ENCODE measurements at regions not wholly inside any gene's neighbourhood (a gene's known extent, or its start where the extent isn't known, plus 50 kb on each side); places are given as distances from the start of the nearest gene placed in this dataset.

DNA sequence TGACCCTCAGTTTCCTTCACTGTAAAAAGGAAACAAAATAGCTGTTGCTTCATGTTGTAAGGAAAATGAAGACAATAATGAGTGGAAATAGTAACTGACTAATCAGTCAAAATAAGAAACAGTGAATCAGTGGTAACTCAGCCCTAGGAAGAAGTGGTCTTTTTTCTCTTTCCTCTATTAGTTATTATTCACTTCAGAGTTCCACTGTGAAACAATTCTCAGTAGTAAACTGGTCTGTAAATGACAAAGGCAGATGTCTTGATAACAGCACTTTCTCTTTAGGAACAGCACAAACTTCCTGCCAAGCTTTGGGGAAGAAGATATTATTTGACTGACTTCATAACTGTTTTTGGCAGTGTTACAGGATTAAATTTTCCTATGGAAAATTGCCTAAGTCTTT lies 600.5 kb upstream of the KLHL1 start:
- no peak overlapping the region for H3K4me2 ChIP-seq (ENCODE audit: insufficient read depth, low read length)
- no peaks in the 10 kb centered on the region for H4K20me1 ChIP-seq (ENCODE audit: insufficient read depth, low read length)
- H3K27me3 ChIP-seq (ENCODE audit: insufficient read depth, low read length, poor library complexity) = no peaks in the 10 kb centered on the region
- TF ChIP-seq EZH2 (IDR thresholded peaks at IDR 0.05; ENCODE audit: borderline replicate concordance, low read depth, low read length, severe bottlenecking) (no peak), CTCF (IDR thresholded peaks at IDR 0.05; ENCODE audit: borderline replicate concordance, extremely low read depth, low read length, poor library complexity, severe bottlenecking) (no peak)
- no peak overlapping the region for H3K27ac ChIP-seq (ENCODE audit: low read length)
- no peaks in the 10 kb centered on the region for H3K9me3 ChIP-seq (ENCODE audit: insufficient read depth, low read length, severe bottlenecking)
- DNase-seq = no peak
- H3K79me2 ChIP-seq (ENCODE audit: insufficient read depth, low read length) = no peaks in the 10 kb centered on the region
- H2AFZ ChIP-seq (ENCODE audit: low read depth, low read length) = no peak overlapping the region
- no peaks in the 10 kb centered on the region for H3K4me1 ChIP-seq (ENCODE audit: insufficient read depth, low read length)
- no peak overlapping the region for H3K4me3 ChIP-seq (ENCODE audit: low read depth in 1 of 2, low read length in 2 of 2)
- no peak for ATAC-seq (ENCODE audit: insufficient read depth, low read depth)
- H3K9ac ChIP-seq (ENCODE audit: low read depth, low read length) = no peak overlapping the region
- H3K36me3 ChIP-seq (ENCODE audit: insufficient read depth, low read length) = no peaks in the 10 kb centered on the region

GRCh38 chr13:70703755-70704154 lies 595.5 kb upstream of the KLHL1 start:
- Histone ChIP-seq H4K20me1 (ENCODE audit: insufficient read depth, low read length) (no peaks in the 10 kb centered on the region), H3K4me3 (ENCODE audit: low read depth in 1 of 2, low read length in 2 of 2) (no peak overlapping the region), H3K9ac (ENCODE audit: low read depth, low read length) (no peak overlapping the region), H3K36me3 (ENCODE audit: insufficient read depth, low read length) (no peaks in the 10 kb centered on the region), H3K9me3 (ENCODE audit: insufficient read depth, low read length, severe bottlenecking) (no peaks in the 10 kb centered on the region), H3K4me2 (ENCODE audit: insufficient read depth, low read length) (no peak overlapping the region), H2AFZ (ENCODE audit: low read depth, low read length) (no peak overlapping the region), H3K79me2 (ENCODE audit: insufficient read depth, low read length) (no peaks in the 10 kb centered on the region), H3K4me1 (ENCODE audit: insufficient read depth, low read length) (no peaks in the 10 kb centered on the region), H3K27me3 (ENCODE audit: insufficient read depth, low read length, poor library complexity) (no peaks in the 10 kb centered on the region), H3K27ac (ENCODE audit: low read length) (no peak overlapping the region)
- ATAC-seq (ENCODE audit: insufficient read depth, low read depth) = no peak
- no peak for DNase-seq
- TF ChIP-seq EZH2 (IDR thresholded peaks at IDR 0.05; ENCODE audit: borderline replicate concordance, low read depth, low read length, severe bottlenecking) = no peak
- TF ChIP-seq CTCF (IDR thresholded peaks at IDR 0.05; ENCODE audit: borderline replicate concordance, extremely low read depth, low read length, poor library complexity, severe bottlenecking) = no peak

GRCh38 chr13:70694996-70695715 lies 586.9 kb upstream of the KLHL1 start:
- Histone ChIP-seq H3K27me3 (ENCODE audit: insufficient read depth, low read length, poor library complexity) (no peaks in the 10 kb centered on the region), H3K4me3 (ENCODE audit: low read depth in 1 of 2, low read length in 2 of 2) (no peak overlapping the region), H3K36me3 (ENCODE audit: insufficient read depth, low read length) (no peaks in the 10 kb centered on the region), H3K4me2 (ENCODE audit: insufficient read depth, low read length) (no peak overlapping the region), H3K9me3 (ENCODE audit: insufficient read depth, low read length, severe bottlenecking) (no peaks in the 10 kb centered on the region), H3K27ac (ENCODE audit: low read length) (no peak overlapping the region), H3K4me1 (ENCODE audit: insufficient read depth, low read length) (no peaks in the 10 kb centered on the region), H4K20me1 (ENCODE audit: insufficient read depth, low read length) (no peaks in the 10 kb centered on the region), H2AFZ (ENCODE audit: low read depth, low read length) (no peak overlapping the region), H3K9ac (ENCODE audit: low read depth, low read length) (no peak overlapping the region), H3K79me2 (ENCODE audit: insufficient read depth, low read length) (no peaks in the 10 kb centered on the region)
- ATAC-seq (ENCODE audit: insufficient read depth, low read depth) (no peak), DNase-seq (no peak)
- TF ChIP-seq EZH2 (IDR thresholded peaks at IDR 0.05; ENCODE audit: borderline replicate concordance, low read depth, low read length, severe bottlenecking) = no peak
- TF ChIP-seq CTCF (IDR thresholded peaks at IDR 0.05; ENCODE audit: borderline replicate concordance, extremely low read depth, low read length, poor library complexity, severe bottlenecking) = no peak

Measured in DND-41 (cell line).